ENCODE measurements at regions not wholly inside any gene's neighbourhood (a gene's known extent, or its start where the extent isn't known, plus 50 kb on each side); places are given as distances from the start of the nearest gene placed in this dataset.
"Not testable (repeated sequence)": the region's sequence is repeated elsewhere in the genome, so short reads cannot be mapped to it uniquely, and the experiment has no call there.

DNA sequence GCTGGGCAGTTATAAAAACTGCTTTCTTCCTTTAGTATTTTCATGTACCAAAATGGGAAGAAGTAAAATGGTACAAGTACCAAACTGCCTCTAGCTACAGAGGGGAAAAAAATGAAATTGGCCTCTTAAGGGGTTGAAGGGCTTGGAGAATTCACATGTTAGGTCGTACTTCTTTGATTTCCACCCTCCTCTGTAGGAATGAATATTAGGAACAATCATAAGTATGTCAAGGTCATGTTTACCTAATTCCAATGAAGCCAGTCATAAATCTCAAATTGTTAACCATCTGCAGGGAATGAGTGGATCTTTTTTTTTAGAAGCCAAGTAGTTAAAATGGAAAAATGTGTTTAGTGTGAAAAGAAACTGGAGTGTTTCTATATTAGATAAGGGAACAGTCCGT is 772.6 kb downstream of the PRIM2 start:
- not testable (repeated sequence) for DNase-seq (ENCODE audit: low read depth)

DNA sequence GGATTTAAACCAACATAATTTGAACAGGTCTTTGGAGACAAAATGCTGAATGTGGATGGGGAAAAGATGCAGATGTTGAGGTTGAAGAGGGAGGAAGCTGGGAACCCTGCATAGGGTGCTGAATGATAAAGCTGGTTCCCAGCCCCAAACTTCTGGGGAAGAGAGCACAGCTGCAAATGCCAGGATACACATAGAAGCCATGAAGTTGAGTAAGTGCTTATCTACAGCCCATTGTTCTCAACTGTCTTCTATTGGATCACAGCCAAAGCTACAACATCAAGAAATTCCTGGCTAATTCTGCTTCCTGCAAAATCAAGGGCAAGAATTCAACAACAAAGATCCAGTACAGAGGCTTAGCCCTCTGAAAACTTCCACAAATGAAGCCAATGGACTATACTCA is 779.8 kb downstream of the PRIM2 start:
- not testable (repeated sequence) for DNase-seq (ENCODE audit: low read depth)

DNA sequence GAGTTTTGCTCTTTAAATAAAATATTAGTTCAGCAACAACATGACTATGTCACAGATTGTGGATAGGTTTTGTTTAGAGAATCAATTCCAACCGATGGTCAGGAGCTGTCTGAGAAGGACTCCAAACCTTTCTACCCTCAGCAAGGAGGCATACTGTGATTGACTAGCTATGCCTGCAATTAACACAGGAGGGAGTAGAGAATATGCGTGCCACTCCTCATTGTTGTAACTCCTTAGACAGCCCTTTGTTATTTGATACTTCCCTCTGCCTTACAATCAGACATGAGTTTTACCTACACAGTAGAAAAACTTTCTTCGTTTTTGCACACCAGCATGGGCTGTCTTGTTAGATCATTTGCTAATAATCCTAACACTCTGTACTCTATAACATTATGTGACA is 796.5 kb downstream of the PRIM2 start:
- DNase-seq (ENCODE audit: low read depth), result no peak

DNA sequence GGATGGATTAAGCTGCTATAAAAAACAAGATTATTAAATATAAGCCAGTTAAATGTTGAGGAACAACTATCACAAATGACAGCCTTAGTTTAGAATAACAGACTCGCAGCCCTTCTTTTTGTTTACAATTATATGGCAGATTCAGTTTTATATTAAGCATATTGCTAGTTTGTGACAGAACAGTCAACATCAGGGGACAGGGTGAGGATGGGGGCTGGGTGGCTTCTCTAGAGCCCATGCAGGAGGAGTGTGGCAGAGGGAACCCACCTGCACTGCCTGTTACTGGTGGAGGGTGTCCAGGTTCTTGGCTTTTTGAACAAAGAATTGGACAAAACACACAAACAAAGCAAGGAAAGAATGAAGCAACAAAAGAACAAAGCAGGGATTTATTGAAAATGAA is 799.7 kb downstream of the PRIM2 start:
- not testable (repeated sequence) for DNase-seq (ENCODE audit: low read depth)

DNA sequence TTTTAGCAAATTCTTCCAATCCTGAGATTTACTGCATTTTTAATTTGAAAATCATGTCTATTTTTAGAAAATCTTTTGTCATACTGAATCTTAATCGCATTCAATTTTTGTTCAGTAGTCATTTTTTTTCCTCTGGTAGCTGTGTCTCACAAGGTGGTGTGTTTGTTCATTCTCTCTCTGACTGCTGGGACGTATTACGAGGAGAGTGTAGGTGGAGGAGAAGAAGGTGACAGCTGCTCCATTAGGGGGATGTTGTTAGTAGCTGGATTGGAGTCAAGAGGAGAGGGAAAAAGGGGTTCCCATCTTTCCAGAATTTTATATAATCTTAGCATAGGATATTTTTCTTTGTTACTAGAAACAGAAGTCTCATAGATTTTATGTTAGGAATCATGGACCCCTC is 804.2 kb downstream of the PRIM2 start:
- DNase-seq (ENCODE audit: low read depth), result not testable (repeated sequence)

DNA sequence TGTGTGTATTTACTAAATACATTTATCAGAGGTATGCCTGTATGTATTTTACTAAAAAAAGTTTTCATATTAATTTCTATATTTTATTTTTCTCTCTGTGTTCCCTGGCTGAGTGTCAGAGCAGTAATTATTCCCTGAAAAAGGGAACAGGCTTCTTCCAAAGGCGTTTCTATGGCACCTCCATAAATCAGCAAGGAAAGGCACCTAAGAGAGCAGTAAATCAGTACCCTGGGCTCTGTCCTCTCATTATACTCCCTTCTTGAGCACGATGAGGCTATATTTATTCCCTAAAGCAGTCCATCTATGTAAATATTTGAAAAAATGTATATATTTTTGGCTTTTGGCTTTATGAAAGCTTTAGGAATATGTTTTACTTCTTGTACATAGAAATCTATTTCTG is 806.3 kb downstream of the PRIM2 start:
- DNase-seq (ENCODE audit: low read depth), result not testable (repeated sequence)

DNA sequence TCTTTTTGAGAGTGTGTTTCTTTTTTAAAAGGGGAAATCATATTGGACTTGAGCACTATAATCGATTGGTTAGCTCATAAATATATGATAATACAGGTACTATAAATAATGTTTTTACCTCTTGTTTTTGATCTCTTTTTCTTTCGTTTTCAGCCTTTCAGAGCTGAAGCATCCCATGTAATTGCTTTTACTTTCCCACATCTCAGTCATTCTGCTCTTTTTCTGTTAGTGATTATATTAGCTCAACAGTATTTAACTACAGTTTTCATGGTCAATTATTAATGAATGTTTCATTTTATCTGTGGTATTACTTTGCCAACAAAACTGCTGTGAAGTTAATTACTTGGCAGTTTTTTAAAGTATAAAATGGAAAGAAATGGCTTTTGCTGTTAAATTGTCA is 811.1 kb downstream of the PRIM2 start:
- DNase-seq (ENCODE audit: low read depth), result not testable (repeated sequence)

DNA sequence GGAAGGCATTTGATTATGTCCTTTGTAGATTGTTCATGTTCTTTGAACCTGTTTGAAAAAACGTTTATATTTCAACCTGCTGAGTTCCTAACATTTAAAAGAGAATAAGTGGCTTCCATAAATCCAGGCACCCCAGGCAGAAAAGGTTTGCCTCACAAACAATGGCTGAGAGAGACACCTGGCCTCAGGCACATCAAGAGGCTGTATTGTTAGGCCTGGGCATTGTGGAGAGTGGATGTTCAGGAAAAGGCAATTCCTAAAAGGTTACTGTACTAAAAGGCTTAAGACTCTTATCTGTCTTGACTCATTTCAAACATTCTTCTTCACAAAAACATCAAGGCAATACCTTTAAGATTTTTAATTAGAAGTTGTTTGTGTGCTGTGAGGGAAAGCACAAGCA is 811.7 kb downstream of the PRIM2 start:
- DNase-seq (ENCODE audit: low read depth), result not testable (repeated sequence)

DNA sequence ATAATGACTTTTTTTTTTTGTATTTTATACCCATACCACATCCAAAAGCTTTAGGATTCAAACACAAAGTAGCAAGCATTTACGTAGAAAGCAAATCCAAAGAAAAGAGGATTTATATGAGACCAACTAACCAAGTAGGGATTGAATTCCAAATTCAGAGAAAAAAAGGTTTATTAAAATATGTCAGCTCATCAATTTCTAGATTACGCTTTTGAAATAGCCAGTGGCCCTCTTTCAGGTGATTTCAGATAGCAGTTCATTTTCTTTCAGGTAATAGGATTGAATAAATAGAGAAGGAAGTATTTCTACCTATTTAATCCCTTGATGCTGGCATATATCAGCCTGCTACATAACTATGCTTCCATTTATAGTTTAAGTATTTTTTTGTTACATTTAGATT is 822.3 kb downstream of the PRIM2 start:
- not testable (repeated sequence) for DNase-seq (ENCODE audit: low read depth)

DNA sequence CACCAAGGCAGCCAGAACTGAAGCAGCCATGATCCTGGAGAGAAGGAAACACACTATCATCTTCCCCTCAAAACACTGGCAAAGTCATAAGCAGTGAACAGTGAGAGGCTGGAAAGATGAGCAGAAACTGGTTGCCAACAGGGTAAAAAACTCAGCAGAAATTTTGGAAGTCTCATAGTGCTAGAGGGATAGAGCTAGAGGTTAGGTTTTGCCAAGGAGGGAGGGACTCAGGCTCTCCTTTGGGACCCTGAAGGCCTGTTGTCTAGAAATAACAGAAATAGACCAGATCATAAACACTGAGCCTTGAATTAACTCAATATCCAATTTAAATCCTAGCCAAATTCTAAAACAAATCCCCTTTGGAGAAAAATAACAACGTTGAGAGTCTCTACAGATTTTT is 853.6 kb downstream of the PRIM2 start:
- DNase-seq (ENCODE audit: low read depth), result not testable (repeated sequence)

DNA sequence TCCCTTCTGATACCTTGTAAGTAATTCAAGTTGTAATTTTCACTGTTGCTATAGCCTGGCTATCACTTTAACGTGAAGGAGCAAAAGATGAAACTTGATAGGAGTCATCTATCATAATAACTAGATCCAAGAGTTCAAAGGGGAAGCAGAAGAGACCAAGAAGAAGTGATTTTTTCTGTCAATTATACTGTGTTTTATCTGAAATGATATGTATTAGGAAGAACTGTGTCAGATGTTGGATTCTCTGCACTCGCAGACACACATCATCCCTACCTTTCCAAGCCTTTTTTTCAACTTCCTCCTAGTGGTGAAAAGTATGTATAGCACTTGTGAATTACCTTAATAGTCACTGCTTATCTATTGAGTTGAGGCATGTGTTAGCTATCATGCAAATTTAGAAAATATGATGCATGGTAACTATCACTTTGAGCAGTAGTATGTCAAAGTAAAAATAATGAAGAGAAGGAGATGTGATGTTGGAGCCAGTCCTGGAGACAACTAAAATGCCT is 864.2 kb downstream of the PRIM2 start:
- not testable (repeated sequence) for DNase-seq (ENCODE audit: low read depth)

DNA sequence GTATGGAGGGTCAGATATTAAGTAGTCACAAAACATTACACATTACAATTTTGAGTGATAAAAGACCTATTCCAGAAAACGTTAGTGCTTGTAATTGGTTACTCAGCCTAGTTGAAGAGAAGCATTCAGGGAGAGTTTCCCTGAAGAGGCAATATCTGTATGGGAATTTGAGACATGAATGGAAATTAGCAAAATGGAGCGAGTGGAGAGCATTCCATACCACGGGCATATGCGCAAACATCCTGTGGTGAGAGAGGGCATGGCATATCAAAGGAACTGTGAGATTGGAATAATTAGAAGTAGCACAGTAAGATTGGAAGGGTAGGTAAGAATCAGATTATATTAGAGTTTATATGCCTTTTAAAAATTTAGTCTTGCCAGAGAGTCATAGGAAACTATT is 867.9 kb downstream of the PRIM2 start:
- not testable (repeated sequence) for DNase-seq (ENCODE audit: low read depth)

DNA sequence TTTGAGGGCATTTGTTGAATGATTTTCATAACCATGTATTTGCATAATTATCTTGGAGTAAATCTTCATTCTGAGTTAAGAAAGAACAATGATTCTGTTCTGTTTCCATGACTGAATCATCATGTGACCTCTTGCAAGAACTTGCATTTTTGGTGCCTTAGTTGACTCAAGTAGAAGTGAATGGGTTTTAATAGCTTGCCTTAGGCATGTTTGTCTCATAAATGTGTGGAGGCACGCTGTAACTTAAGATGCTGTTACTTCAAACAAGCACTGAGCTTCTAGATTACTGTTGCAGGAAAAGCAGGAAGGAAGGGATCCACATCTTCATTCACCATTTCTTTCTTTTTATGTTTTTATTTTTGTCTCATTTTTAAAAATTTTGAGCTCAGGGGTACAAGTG is 875.8 kb downstream of the PRIM2 start:
- peak; percentile 2 for DNase-seq (ENCODE audit: low read depth)

DNA sequence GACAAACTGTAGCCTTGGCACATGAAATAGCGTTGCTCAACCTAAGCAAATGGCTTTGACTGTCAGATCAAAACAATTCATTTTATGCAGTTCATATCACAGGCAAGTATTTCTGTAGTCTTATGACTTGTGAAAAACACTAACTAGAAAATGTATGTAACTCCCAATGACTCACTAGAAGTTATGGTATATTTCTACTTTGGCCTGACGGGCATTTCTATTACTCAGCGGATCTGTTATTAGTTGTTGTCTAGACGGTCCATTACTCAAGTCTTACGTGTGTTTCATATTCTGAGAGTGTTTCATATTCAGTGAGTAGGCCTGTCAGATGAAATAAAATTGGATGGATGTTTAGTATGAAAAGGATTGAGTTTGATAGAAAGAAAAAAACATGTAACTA is 880.9 kb downstream of the PRIM2 start:
- DNase-seq (ENCODE audit: low read depth), result no peak

DNA sequence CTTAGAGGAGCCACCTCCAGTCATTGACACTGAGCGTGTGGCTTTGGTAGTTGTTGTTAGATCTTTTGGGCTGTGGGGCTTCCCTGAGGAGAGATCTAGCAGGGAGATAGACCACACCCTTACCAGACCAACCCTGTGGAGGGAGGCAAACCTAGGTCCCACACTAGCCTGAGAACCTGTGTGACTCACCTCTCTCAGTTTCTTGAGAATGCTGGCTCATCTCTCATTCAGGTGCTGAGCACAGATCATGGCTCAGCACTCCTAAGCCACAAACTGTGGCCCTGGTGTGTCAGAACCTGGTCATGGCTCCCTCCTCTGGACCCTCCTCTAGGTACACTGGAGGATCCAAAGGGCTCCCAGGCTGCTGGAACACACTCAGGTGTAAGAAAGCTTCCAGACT is 919.7 kb downstream of the PRIM2 start:
- not testable (repeated sequence) for DNase-seq (ENCODE audit: low read depth)

DNA sequence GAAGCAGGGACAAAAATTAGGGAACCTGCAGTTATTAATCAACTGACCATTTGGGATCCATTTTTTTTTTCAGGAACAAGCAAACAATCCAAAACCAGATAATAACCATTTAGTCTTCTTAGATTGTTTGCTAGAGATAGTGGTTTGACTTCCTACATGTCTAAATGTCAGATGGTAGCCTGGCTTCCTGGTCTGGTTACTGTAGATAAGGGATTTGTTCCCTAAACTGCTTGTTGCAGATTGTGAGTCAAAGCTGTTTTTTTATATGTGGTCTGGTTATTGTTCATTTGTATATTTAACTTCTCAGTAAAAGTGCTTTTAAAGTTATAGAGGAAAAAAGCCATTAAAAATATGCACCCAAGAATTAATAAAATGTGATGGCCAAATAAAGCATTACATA is 921.0 kb downstream of the PRIM2 start:
- not testable (repeated sequence) for DNase-seq (ENCODE audit: low read depth)

DNA sequence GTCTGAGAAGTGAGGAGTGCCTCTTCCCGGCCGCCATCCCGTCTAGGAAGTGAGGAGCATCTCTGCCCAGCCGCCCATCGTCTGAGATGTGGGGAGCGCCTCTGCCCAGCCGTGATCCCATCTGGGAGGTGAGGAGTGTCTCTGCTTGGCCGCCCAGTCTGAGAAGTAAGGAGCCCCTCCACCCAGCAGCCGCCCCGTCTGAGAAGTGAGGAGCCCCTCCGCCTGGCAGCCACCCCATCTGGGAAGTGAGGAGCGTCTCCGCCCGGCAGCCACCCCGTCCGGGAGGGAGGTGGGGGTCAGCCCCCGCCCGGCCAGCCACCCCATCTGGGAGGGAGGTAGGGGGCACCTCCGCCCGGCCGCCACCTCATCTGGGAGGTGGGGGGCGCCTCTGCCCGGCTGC is 940.2 kb downstream of the PRIM2 start:
- DNase-seq (ENCODE audit: low read depth), result not testable (repeated sequence)

DNA sequence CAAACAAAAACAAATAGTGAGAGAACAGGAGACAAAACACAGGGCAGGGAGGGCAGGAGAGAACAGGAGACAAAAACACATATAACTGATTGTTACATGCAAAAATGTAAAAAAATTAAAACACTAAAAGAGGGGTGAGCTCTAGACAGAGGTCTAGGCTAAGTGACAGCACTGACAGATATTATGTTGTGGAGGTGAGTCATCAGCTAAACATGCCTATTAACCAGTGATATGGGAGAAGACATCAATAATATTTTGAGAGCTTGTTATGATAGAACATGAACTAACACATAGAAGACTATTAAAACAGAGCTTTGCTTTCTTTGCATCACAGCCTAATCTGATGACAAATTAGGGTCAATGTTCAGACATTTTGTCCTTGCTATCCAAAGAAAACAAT is 972.7 kb downstream of the PRIM2 start:
- DNase-seq (ENCODE audit: low read depth), result no peak

DNA sequence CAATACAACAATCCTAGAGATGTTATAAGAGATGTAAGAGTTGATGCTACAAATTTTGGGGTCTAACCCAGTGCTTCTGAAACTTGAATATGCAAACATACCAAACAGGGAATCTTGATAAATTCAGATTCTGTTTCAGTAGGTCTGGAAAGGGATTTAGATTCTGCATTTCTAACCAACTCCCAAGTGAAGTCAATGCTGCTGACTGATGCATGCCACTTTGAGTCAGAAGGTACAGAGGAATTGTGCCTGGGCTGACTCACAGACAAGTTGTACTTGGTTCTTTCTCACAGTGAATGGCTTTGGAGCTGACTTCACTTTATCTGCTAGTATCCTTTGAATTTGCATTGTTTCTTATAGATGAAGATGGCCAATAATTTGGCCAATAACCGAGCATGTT is 973.9 kb downstream of the PRIM2 start:
- DNase-seq (ENCODE audit: low read depth), result not testable (repeated sequence)

DNA sequence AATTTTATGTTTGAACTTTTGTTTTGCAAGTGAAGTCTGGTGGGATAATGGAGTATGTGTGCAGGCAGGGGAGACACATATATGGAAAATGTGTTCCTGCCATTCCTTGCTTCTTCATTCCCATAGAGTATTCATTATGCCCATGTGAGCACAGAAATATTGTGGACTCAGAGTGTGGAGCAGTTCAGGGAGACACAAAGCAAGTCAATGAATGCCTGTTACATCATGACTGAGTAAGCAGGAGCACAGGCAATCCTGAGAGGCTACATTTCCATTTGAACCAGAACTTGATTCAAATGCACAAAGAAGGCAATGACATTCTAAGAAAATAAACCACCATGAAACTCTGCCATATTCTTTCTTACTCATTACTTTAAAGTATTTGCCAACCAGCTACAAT is 990.5 kb downstream of the PRIM2 start:
- not testable (repeated sequence) for DNase-seq (ENCODE audit: low read depth)

DNA sequence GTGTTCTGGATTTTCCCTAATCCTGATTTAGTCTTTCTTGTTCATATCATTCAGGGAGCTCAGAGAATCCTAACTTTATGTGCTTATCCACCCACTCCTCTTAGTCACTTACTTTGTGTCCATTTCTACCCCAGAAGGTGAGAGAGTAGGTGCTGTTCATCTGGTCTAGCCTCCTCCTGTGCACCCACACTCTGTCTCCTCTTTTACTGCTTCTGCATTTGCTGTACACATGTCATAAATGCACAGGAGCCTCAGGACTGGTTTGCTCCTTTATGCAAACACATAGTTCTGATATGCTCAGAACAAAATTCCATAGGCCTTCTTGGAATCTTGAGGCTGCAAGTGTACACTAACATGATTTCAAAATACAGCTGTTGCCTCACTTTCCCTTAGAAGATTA is 1014.7 kb downstream of the PRIM2 start:
- DNase-seq (ENCODE audit: low read depth), result not testable (repeated sequence)

DNA sequence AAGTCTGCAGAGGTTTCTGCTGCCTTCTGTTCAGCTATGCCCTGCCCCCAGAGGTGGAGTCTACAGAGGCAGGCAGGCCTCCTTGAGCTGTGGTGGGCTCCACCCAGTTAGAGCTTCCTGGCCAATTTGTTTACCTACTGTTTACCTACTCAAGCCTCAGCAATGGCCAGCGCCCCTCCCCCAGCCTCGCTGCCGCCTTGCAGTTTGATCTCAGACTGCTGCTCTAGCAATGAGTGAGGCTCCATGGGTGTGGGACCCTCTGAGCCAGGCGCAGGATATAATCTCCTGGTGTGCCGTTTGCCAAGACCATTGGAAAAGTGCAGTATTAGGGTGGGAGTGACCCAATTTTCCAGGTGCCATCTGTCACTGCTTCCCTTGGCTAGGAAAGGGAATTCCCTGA is 1024.9 kb downstream of the PRIM2 start:
- not testable (repeated sequence) for DNase-seq (ENCODE audit: low read depth)

DNA sequence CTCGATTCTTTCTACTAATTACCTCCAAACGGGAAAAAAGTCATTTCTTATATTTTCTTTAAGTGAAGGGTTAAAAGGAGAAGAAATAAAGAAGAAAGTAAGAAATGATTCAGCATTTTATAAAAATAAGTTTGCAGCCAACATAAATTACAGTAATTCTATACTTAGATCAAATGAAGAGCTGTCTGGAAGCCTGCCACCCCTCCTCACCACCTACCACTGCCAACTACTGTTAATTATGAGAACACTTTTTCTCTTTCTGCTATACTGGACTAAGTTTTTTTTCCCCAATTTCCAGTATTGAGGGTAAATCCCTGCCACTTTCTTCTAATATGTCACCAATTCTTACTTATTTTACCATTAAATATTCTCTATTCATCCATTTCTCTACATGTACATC is 1030.1 kb downstream of the PRIM2 start:
- DNase-seq (ENCODE audit: low read depth), result not testable (repeated sequence)

DNA sequence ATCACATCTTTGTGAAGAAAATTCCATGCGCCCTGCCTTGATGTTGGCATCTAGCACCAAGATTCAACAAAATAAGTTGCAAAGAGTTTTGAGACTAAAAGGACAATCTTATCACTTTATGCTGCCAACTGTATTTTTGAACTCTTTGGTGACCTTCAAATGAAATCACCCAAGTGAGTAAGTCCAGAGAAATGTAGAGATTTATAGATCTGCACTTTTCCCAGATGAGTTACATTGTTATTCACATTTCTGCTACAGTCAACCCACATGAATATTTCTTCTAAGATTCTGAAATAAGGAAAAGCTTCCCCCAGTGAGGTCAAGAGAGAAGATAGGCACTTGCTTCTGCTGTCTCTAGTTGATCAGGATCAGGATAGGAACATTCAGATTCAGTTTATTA is 1034.2 kb downstream of the PRIM2 start:
- DNase-seq (ENCODE audit: low read depth), result not testable (repeated sequence)

DNA sequence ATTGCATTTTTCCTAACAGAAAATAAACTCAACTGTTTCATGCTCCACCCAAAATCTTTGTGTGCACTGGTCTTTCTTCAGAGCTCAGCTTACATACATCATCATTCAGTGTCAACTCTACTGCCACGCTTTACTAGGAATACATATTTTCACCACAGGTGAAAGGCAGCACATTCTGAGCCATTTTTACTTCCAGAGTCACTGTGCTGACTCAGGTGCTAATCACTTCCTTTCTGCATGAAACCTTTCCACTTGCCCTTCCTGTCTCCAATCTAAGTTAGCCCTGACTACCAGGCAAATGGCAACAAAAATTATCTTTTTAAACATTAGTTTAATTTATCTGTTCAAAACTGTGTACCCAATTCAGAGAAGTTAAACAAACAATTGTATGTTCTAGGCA is 1041.0 kb downstream of the PRIM2 start:
- not testable (repeated sequence) for DNase-seq (ENCODE audit: low read depth)
